OCI-LY3 (cell line): ENCODE measurements at regions not wholly inside any gene's neighbourhood (a gene's known extent, or its start where the extent isn't known, plus 50 kb on each side); places are given as distances from the start of the nearest gene placed in this dataset.

Source experiments
- H2AFZ ChIP-seq: fragments of 200-600, 300-600 bp; shearing (Covaris generic); 2 replicates; pipeline ENCODE4 v1.6.0; 2014; ENCODE audit warnings: antibody characterized with exemption, low read depth, low read length
- H3K27ac ChIP-seq: fragments of 200-600, 300-600 bp; sonication (generic); 2 replicates; pipeline ENCODE4 v1.5.1; 2014; ENCODE audit warnings: mild to moderate bottlenecking, low read length, moderate library complexity, mixed read lengths
- H3K27me3 ChIP-seq: fragments of 200-600, 300-600 bp; sonication (generic); 2 replicates; pipeline ENCODE4 v1.6.1; 2014; ENCODE audit warnings: low read depth, low read length, mixed read lengths
- H3K36me3 ChIP-seq: fragments of 200-600, 300-600 bp; sonication (generic); replicated peaks from 2 replicates; pipeline ENCODE3; 2014; ENCODE audit warnings: low read depth, low read length, mixed read lengths
- H3K4me1 ChIP-seq: fragments of 300-600, 200-600 bp; sonication (generic); 2 replicates; pipeline ENCODE4 v1.6.1; 2014; ENCODE audit warnings: low read length, mixed read lengths
- H3K4me2 ChIP-seq: fragments of 200-600, 300-600 bp; sonication (generic); 2 replicates; pipeline ENCODE4 v1.6.1; 2014; ENCODE audit warnings: low read length, mixed read lengths
- H3K4me3 ChIP-seq: fragments of 300-600, 200-600 bp; sonication (generic); 2 replicates; pipeline ENCODE4 v1.5.1; 2014; ENCODE audit warnings: antibody characterized with exemption, mild to moderate bottlenecking, low read length, moderate library complexity
- H3K79me2 ChIP-seq: fragments of 300-600, 200-600 bp; shearing (Covaris generic); 2 replicates; pipeline ENCODE4 v1.6.1; 2014; ENCODE audit warnings: mild to moderate bottlenecking, low read length, mixed read lengths
- H3K9ac ChIP-seq: fragments of 300-600, 200-600 bp; shearing (Covaris generic); 2 replicates; pipeline ENCODE4 v1.6.0; 2014; ENCODE audit warnings: mild to moderate bottlenecking, low read length, moderate library complexity
- H3K9me3 ChIP-seq: fragments of 200-600, 300-600 bp; shearing (Covaris generic); 2 replicates; pipeline ENCODE4 v1.6.1; 2014; ENCODE audit warnings: low read length, mixed read lengths; ENCODE audit not compliant: insufficient read depth
- H4K20me1 ChIP-seq: fragments of 200-600, 300-600 bp; sonication (generic); 2 replicates; pipeline ENCODE4 v1.6.1; 2016; ENCODE audit warnings: low read length, mixed read lengths; ENCODE audit not compliant: insufficient read depth
- EZH2phosphoT487 ChIP-seq: fragments of 200-600 bp; shearing (Covaris generic); IDR thresholded peaks from 2 replicates; pipeline ENCODE4 v1.6.1; 2018; ENCODE audit warnings: antibody characterized with exemption, mixed run types, low read depth
- TF ChIP-seq, protein P1 (sequence below): fragments of 200-600, 300-600 bp; sonication (generic); IDR thresholded peaks from 2 replicates; pipeline ENCODE4 v1.5.1; 2014; ENCODE audit warnings: antibody characterized with exemption, low read length, low read depth

DNA sequence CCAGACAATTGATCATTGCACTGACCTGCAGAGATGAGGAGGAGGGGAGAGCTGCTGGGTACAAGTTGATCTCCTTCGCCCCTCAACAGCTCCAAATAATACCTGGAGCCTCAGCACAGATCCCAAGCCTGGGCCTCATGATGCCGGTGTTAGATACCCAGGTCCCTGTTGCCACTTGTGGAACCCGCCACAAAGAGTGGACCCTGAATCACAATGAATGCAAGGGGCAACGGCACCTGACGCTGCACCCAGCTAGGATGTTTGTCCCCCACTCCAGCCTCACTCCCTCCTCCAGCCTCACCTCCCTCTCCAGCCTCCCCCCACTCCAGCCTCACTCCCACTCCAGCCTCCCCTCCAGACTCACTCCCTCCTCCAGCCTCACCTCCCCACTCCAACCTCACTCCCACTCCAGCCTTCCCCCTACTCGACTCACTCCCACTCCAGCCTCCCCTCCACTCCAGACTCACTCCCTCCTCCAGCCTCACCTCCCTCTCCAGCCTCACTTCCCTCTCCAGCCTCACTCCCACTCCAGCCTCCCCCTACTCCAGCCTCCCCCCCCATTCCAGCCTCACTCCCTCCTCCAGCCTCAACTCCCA, 879.0 kb downstream of the BRD1 start:
- Histone ChIP-seq H3K27ac (no peak overlapping the region), H3K4me1 (no peaks in the 10 kb centered on the region), H3K27me3 (no peaks in the 10 kb centered on the region), H4K20me1 (no peaks in the 10 kb centered on the region), H3K9ac (no peak overlapping the region), H3K4me3 (no peak overlapping the region), H2AFZ (no peak overlapping the region), H3K79me2 (no peaks in the 10 kb centered on the region), H3K9me3 (no peaks in the 10 kb centered on the region), H3K4me2 (no peak overlapping the region), H3K36me3 (no peaks in the 10 kb centered on the region)
- TF ChIP-seq, protein P1, sequence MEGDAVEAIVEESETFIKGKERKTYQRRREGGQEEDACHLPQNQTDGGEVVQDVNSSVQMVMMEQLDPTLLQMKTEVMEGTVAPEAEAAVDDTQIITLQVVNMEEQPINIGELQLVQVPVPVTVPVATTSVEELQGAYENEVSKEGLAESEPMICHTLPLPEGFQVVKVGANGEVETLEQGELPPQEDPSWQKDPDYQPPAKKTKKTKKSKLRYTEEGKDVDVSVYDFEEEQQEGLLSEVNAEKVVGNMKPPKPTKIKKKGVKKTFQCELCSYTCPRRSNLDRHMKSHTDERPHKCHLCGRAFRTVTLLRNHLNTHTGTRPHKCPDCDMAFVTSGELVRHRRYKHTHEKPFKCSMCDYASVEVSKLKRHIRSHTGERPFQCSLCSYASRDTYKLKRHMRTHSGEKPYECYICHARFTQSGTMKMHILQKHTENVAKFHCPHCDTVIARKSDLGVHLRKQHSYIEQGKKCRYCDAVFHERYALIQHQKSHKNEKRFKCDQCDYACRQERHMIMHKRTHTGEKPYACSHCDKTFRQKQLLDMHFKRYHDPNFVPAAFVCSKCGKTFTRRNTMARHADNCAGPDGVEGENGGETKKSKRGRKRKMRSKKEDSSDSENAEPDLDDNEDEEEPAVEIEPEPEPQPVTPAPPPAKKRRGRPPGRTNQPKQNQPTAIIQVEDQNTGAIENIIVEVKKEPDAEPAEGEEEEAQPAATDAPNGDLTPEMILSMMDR: no peak
- TF ChIP-seq EZH2phosphoT487: no peak

DNA sequence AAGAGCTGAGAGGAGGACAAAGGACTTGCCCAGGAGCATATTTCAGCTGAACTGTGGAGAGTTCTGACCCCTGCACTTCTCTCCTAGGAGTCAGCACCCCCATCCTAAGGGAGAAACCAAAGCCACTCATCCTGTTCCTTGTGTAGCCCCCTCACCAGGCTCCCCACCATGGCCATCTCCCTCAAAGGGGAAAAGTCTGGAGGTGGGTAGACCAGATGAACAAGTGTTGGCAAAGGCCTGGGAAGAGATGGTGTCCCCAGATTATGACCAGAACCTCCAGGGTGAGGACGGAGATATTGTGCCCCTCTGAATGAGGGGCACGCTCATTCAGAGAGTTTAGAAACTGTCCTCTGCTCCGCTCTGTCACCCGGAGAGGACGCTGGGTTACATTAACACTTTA, 880.0 kb downstream of the BRD1 start:
- Histone ChIP-seq H3K4me2 (no peak overlapping the region), H4K20me1 (no peaks in the 10 kb centered on the region), H3K9ac (no peak overlapping the region), H3K27ac (no peak overlapping the region), H3K36me3 (no peaks in the 10 kb centered on the region), H3K79me2 (no peaks in the 10 kb centered on the region), H3K9me3 (no peaks in the 10 kb centered on the region), H3K27me3 (no peaks in the 10 kb centered on the region), H2AFZ (no peak overlapping the region), H3K4me3 (no peak overlapping the region), H3K4me1 (no peaks in the 10 kb centered on the region)
- TF ChIP-seq, protein P1: no peak
- no peak for TF ChIP-seq EZH2phosphoT487

DNA sequence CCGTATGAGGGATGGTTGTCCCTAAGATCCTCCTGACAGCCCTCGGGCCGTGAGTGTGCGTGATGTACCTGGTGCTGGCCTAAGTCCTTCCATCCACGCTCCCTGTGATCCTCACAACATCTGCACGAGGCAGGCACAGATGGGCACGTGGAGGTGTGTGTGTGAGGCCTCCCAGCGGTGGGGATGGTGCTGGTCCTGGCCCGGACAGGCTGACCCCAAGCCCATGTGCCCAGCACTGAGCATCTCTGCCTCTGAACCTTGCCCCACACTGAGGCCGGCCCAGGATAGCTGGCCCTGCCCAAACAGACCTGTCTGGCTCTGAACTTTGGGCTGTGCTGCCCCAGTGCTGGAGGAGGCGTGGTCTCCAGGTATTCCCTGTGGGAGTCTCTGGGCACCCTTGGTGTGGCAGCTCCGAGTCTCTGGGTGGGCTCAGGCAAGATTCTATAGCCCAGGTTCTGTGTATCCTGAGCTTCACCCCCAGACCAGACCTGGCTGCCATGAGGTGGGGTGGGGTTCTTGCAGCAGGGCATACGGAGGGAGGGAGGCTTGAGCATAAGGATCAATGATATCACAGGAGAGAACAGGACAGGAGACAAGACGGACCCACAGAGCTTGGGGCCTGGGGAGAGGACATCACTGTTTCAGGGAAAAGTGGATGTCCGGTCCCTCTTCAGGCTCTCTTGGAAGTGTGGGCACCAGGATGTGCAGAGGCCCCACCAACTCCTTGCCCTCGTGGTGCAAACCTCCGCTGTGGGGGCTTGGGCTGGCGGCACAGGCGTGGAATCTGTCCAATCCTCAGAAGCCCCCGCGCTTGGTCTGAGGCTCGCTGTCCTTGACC, 881.8 kb downstream of the BRD1 start:
- H3K9ac ChIP-seq: no peak overlapping the region
- no peak overlapping the region for H3K4me3 ChIP-seq
- H3K79me2 ChIP-seq: no peaks in the 10 kb centered on the region
- H3K27ac ChIP-seq: no peak overlapping the region
- no peak overlapping the region for H3K4me2 ChIP-seq
- no peaks in the 10 kb centered on the region for H3K4me1 ChIP-seq
- TF ChIP-seq, protein P1: no peak
- no peak for TF ChIP-seq EZH2phosphoT487
- H4K20me1 ChIP-seq: no peaks in the 10 kb centered on the region
- no peaks in the 10 kb centered on the region for H3K9me3 ChIP-seq
- no peaks in the 10 kb centered on the region for H3K27me3 ChIP-seq
- no peak overlapping the region for H2AFZ ChIP-seq
- no peaks in the 10 kb centered on the region for H3K36me3 ChIP-seq

DNA sequence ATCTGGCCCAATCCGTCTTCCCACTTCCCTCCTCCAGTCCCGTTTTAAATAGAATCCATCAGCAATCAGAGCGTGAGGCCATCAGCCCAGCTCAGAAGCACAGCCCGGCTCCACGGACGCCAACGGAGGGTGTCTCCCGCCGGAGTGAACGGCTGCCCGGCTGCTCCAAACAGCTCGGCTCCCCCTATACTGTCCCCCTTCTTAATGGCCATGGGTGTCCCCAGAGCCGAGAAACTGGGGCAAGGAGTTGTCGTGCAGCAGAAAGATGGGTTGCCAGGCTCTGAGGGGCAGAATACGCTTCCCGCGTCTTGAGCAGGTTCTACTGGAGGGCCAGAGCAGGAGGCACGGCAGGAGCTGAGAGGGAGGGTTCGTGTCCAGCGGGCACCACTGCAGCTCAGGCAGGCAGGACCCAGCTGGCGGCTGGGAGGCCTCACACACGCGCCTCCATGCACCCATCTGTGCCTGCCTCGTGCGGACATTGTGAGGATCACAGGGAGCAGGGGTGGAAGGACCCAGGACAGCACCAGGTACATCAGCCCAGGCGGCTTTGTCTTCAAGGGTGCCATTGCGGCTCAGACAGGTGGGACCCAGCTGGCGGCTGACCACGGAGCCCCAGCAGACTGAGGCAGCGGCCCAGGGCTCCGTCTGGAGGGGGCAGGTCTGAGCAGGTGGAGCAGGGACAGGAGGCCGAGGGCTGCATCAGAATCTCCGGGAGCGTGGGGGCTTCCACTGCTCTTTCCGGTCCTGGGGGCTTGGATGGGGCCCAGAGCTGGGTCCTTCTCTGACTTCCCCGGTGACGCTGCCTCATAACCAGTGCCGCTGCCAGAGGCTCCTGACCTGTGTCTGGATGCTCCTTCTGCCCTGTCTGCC, 882.7 kb downstream of the BRD1 start:
- H4K20me1 ChIP-seq: no peaks in the 10 kb centered on the region
- H3K36me3 ChIP-seq: no peaks in the 10 kb centered on the region
- no peak overlapping the region for H3K9ac ChIP-seq
- H3K27ac ChIP-seq: no peak overlapping the region
- no peak overlapping the region for H3K4me2 ChIP-seq
- no peaks in the 10 kb centered on the region for H3K9me3 ChIP-seq
- H3K4me3 ChIP-seq: no peak overlapping the region
- H2AFZ ChIP-seq: no peak overlapping the region
- H3K4me1 ChIP-seq: no peaks in the 10 kb centered on the region
- no peaks in the 10 kb centered on the region for H3K27me3 ChIP-seq
- no peaks in the 10 kb centered on the region for H3K79me2 ChIP-seq
- TF ChIP-seq EZH2phosphoT487: no peak
- TF ChIP-seq, protein P1: no peak
